Suprapubic skin (tissue), 4 donors: ENCODE measurements at regions not wholly inside any gene's neighbourhood (a gene's known extent, or its start where the extent isn't known, plus 50 kb on each side); places are given as distances from the start of the nearest gene placed in this dataset.

Source experiments
- DNase-seq, 2 donors: peaks; one replicate each; pipeline ENCODE4 v3.0.0-alpha.2; 2019; ENCODE audit warnings: low spot score in 2 of 2
- H3K27ac ChIP-seq: fragments of 200-600 bp; sonication (generic); one replicate; pipeline ENCODE4 v1.5.1; 2019
- H3K27me3 ChIP-seq: fragments of 200-600 bp; sonication (generic); one replicate; pipeline ENCODE4 v1.5.1; 2019
- H3K36me3 ChIP-seq: fragments of 200-600 bp; sonication (generic); one replicate; pipeline ENCODE4 v1.5.1; 2019
- H3K4me1 ChIP-seq: fragments of 200-600 bp; sonication (generic); one replicate; pipeline ENCODE4 v1.5.1; 2019
- H3K4me3 ChIP-seq: fragments of 200-600 bp; sonication (generic); one replicate; pipeline ENCODE4 v1.5.1; 2019; ENCODE audit warnings: mild to moderate bottlenecking
- H3K9me3 ChIP-seq: fragments of 200-600 bp; sonication (generic); one replicate; pipeline ENCODE4 v1.5.1; 2019
- EP300 ChIP-seq: sonication (generic); formaldehyde crosslinking; IDR thresholded peaks from one replicate; pipeline ENCODE4 v1.6.1; 2017; ENCODE audit warnings: antibody characterized with exemption
- POLR2A ChIP-seq, 2 donors: fragments of 450-650 bp; IDR thresholded peaks; one replicate each; pipeline ENCODE4 v1.6.1; 2017; ENCODE audit warnings: antibody characterized with exemption in 2 of 2, mild to moderate bottlenecking in 2 of 2, moderate library complexity in 2 of 2
- POLR2AphosphoS5 ChIP-seq, 3 donors: sonication (generic); formaldehyde crosslinking; IDR thresholded peaks; one replicate each; pipeline ENCODE4 v1.6.1; 2017; ENCODE audit warnings: antibody characterized with exemption in 3 of 3
- WGBS: methylation state at CpG from one replicate; pipeline ENCODE4 v1.1.5; 2018; 5-methylcytosine and 5-hydroxymethylcytosine counted together
- TF ChIP-seq, protein P1 (sequence below), 2 donors: fragments of 200-600 bp in 1 of 2; fragments of 450-650 bp in 1 of 2; sonication (generic) in 1 of 2; IDR thresholded peaks; one replicate each; pipeline ENCODE4 v1.5.1; 2016 to 2019; ENCODE audit warnings: antibody characterized with exemption in 2 of 2, mild to moderate bottlenecking in 1 of 2, moderate library complexity in 1 of 2

- no peaks in the 10 kb centered on the region for H3K9me3 ChIP-seq
- H3K4me1 ChIP-seq = no peaks in the 10 kb centered on the region
- TF ChIP-seq EP300 (no peak), POLR2AphosphoS5 (IDR thresholded peaks at IDR 0.05) (no peak)
- H3K4me3 ChIP-seq = no peak overlapping the region
- no peaks in the 10 kb centered on the region for H3K36me3 ChIP-seq
- 73% methylated on average over 3 of the region's 3 CpGs for WGBS
- no peak for DNase-seq
- H3K27ac ChIP-seq = no peak overlapping the region
- no peaks in the 10 kb centered on the region for H3K27me3 ChIP-seq
Observed at GRCh38 chr16:8481810-8482209, 108.5 kb downstream of the TMEM114 start.

GRCh38 chr16:8476824-8477223 lies 113.5 kb downstream of the TMEM114 start:
- Histone ChIP-seq H3K9me3 (no peaks in the 10 kb centered on the region), H3K27me3 (no peaks in the 10 kb centered on the region), H3K27ac (no peak overlapping the region), H3K36me3 (no peaks in the 10 kb centered on the region), H3K4me3 (no peak overlapping the region), H3K4me1 (no peaks in the 10 kb centered on the region)
- 80% methylated on average over 1 of the region's 1 CpG for WGBS
- TF ChIP-seq POLR2A (IDR thresholded peaks at IDR 0.05) (no peak), POLR2AphosphoS5 (IDR thresholded peaks at IDR 0.05) (no peak), EP300 (no peak)
- TF ChIP-seq, protein P1, sequence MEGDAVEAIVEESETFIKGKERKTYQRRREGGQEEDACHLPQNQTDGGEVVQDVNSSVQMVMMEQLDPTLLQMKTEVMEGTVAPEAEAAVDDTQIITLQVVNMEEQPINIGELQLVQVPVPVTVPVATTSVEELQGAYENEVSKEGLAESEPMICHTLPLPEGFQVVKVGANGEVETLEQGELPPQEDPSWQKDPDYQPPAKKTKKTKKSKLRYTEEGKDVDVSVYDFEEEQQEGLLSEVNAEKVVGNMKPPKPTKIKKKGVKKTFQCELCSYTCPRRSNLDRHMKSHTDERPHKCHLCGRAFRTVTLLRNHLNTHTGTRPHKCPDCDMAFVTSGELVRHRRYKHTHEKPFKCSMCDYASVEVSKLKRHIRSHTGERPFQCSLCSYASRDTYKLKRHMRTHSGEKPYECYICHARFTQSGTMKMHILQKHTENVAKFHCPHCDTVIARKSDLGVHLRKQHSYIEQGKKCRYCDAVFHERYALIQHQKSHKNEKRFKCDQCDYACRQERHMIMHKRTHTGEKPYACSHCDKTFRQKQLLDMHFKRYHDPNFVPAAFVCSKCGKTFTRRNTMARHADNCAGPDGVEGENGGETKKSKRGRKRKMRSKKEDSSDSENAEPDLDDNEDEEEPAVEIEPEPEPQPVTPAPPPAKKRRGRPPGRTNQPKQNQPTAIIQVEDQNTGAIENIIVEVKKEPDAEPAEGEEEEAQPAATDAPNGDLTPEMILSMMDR (IDR thresholded peaks at IDR 0.05) = no peak
- DNase-seq = no peak

GRCh38 chr16:8474587-8474986 lies 115.7 kb downstream of the TMEM114 start:
- Histone ChIP-seq H3K4me1 (no peaks in the 10 kb centered on the region), H3K27ac (no peak overlapping the region), H3K9me3 (no peaks in the 10 kb centered on the region), H3K36me3 (no peaks in the 10 kb centered on the region), H3K4me3 (no peak overlapping the region), H3K27me3 (no peaks in the 10 kb centered on the region)
- 21% methylated on average over 9 of the region's 9 CpGs for WGBS
- TF ChIP-seq POLR2A (IDR thresholded peaks at IDR 0.05) = no peak
- no peak for TF ChIP-seq EP300
- no peak for TF ChIP-seq POLR2AphosphoS5 (IDR thresholded peaks at IDR 0.05)
- TF ChIP-seq, protein P1 (IDR thresholded peaks at IDR 0.05) = no peak
- no peak for DNase-seq

GRCh38 chr16:8469102-8469778 lies 121.1 kb downstream of the TMEM114 start:
- no peaks in the 10 kb centered on the region for H3K27me3 ChIP-seq
- 83% methylated on average over 7 of the region's 7 CpGs for WGBS
- peaks cover 4% of the 10 kb centered on the region for H3K9me3 ChIP-seq
- no peak overlapping the region for H3K27ac ChIP-seq
- TF ChIP-seq, protein P1 (IDR thresholded peaks at IDR 0.05) = no peak
- no peaks in the 10 kb centered on the region for H3K36me3 ChIP-seq
- no peak for DNase-seq
- no peak overlapping the region for H3K4me3 ChIP-seq
- no peaks in the 10 kb centered on the region for H3K4me1 ChIP-seq

GRCh38 chr16:8464979-8465378 lies 125.3 kb downstream of the TMEM114 start:
- WGBS = 52% methylated on average over 1 of the region's 1 CpG
- peaks cover 4% of the 10 kb centered on the region for H3K9me3 ChIP-seq
- TF ChIP-seq POLR2A (IDR thresholded peaks at IDR 0.05) (no peak), EP300 (no peak), POLR2AphosphoS5 (IDR thresholded peaks at IDR 0.05) (no peak)
- TF ChIP-seq, protein P1 (IDR thresholded peaks at IDR 0.05) = no peak
- no peak overlapping the region for H3K4me3 ChIP-seq
- H3K27ac ChIP-seq = no peak overlapping the region
- H3K4me1 ChIP-seq = no peaks in the 10 kb centered on the region
- DNase-seq = no peak
- H3K36me3 ChIP-seq = no peaks in the 10 kb centered on the region
- H3K27me3 ChIP-seq = no peaks in the 10 kb centered on the region
